H9 (cell line): ENCODE measurements at regions not wholly inside any gene's neighbourhood (a gene's known extent, or its start where the extent isn't known, plus 50 kb on each side); places are given as distances from the start of the nearest gene placed in this dataset.

Experiments used
- DNase-seq: peaks from one replicate; pipeline ENCODE4 v3.0.0-alpha.2; 2017
- H2AFZ ChIP-seq: one replicate; pipeline ENCODE4 v1.6.1; 2013; ENCODE audit warnings: mild to moderate bottlenecking, low read length, control low read depth, moderate library complexity
- H2AK5ac ChIP-seq: 2 replicates; pipeline ENCODE4 v1.6.1; 2013; ENCODE audit warnings: low read length, control low read depth, mixed read lengths; ENCODE audit not compliant: insufficient read length
- H2BK120ac ChIP-seq: one replicate; pipeline ENCODE4 v1.6.1; 2013; ENCODE audit warnings: low read depth, mild to moderate bottlenecking, low read length, control low read depth, inconsistent platforms; ENCODE audit not compliant: poor library complexity, severe bottlenecking
- H2BK12ac ChIP-seq: 2 replicates; pipeline ENCODE4 v1.6.1; 2013; ENCODE audit warnings: low read length, control low read depth, mixed read lengths, low read depth; ENCODE audit not compliant: insufficient read length
- H2BK15ac ChIP-seq: 2 replicates; pipeline ENCODE4 v1.6.1; 2013; ENCODE audit warnings: low read depth, low read length, control low read depth
- H2BK20ac ChIP-seq: one replicate; pipeline ENCODE4 v1.6.1; 2013; ENCODE audit warnings: low read depth, mild to moderate bottlenecking, low read length, control low read depth, inconsistent platforms; ENCODE audit not compliant: poor library complexity, severe bottlenecking
- H2BK5ac ChIP-seq: 2 replicates; pipeline ENCODE4 v1.6.1; 2013; ENCODE audit warnings: low read length, control low read depth, mixed read lengths; ENCODE audit not compliant: insufficient read length
- H3K14ac ChIP-seq: 2 replicates; pipeline ENCODE4 v1.6.1; 2013; ENCODE audit warnings: low read length, control low read depth; ENCODE audit not compliant: insufficient read depth
- H3K18ac ChIP-seq: 2 replicates; pipeline ENCODE4 v1.6.1; 2013; ENCODE audit warnings: low read depth, mild to moderate bottlenecking, mixed read lengths, low read length, control low read depth; ENCODE audit not compliant: insufficient read length
- H3K23ac ChIP-seq: 2 replicates; pipeline ENCODE4 v1.6.1; 2013; ENCODE audit warnings: low read length, control low read depth, mixed read lengths, low read depth; ENCODE audit not compliant: insufficient read length
- H3K23me2 ChIP-seq: 2 replicates; pipeline ENCODE4 v1.6.1; 2013; ENCODE audit warnings: low read depth, mild to moderate bottlenecking, mixed read lengths, low read length, control low read depth; ENCODE audit not compliant: insufficient read length, poor library complexity, severe bottlenecking
- H3K27ac ChIP-seq: 2 replicates; pipeline ENCODE4 v1.5.1; 2013; ENCODE audit warnings: low read length, control low read depth, mixed read lengths, low read depth; ENCODE audit not compliant: insufficient read length
- H3K27me3 ChIP-seq: 2 replicates; pipeline ENCODE4 v1.6.1; 2013; ENCODE audit warnings: low read length, control low read depth, inconsistent platforms; ENCODE audit not compliant: insufficient read depth
- H3K4ac ChIP-seq: 2 replicates; pipeline ENCODE4 v1.6.1; 2013; ENCODE audit warnings: low read depth, mild to moderate bottlenecking, control low read depth, inconsistent platforms, low read length, moderate library complexity
- H3K4me1 ChIP-seq: 2 replicates; pipeline ENCODE4 v1.6.1; 2013; ENCODE audit warnings: low read length, control low read depth, inconsistent platforms; ENCODE audit not compliant: insufficient read depth
- H3K4me2 ChIP-seq: 2 replicates; pipeline ENCODE4 v1.6.1; 2013; ENCODE audit warnings: low read length, control low read depth, mixed read lengths; ENCODE audit not compliant: insufficient read length, insufficient read depth
- H3K56ac ChIP-seq: 2 replicates; pipeline ENCODE4 v1.6.1; 2013; ENCODE audit warnings: low read depth, mild to moderate bottlenecking, mixed read lengths, low read length, control low read depth; ENCODE audit not compliant: insufficient read length
- H3K79me1 ChIP-seq: 2 replicates; pipeline ENCODE4 v1.6.1; 2013; ENCODE audit warnings: low read depth, mild to moderate bottlenecking, moderate library complexity, low read length, control low read depth, inconsistent platforms; ENCODE audit not compliant: insufficient read depth, poor library complexity, severe bottlenecking
- H3K79me2 ChIP-seq: 2 replicates; pipeline ENCODE4 v1.6.1; 2013; ENCODE audit warnings: low read length, control low read depth, inconsistent platforms; ENCODE audit not compliant: insufficient read depth
- H3K9ac ChIP-seq: 2 replicates; pipeline ENCODE4 v1.6.1; 2013; ENCODE audit warnings: low read length, control low read depth, mixed read lengths; ENCODE audit not compliant: insufficient read length; ENCODE audit errors: extremely low read depth
- H3K9me3 ChIP-seq: one replicate; pipeline ENCODE4 v1.6.1; 2013; ENCODE audit warnings: low read depth, low read length, inconsistent platforms; ENCODE audit not compliant: control insufficient read depth
- H3T11ph ChIP-seq: one replicate; pipeline ENCODE4 v1.6.1; 2013; ENCODE audit warnings: mild to moderate bottlenecking, low read length, control low read depth, inconsistent platforms
- H4K20me1 ChIP-seq: one replicate; pipeline ENCODE4 v1.6.1; 2013; ENCODE audit not compliant: control insufficient read depth, insufficient read length, insufficient read depth
- H4K5ac ChIP-seq: 2 replicates; pipeline ENCODE4 v1.6.1; 2013; ENCODE audit warnings: low read depth, mild to moderate bottlenecking, mixed read lengths, low read length, control low read depth; ENCODE audit not compliant: insufficient read length
- H4K8ac ChIP-seq: replicated peaks from 2 replicates; pipeline ENCODE4 v1.6.1; 2013; ENCODE audit warnings: low read length, control low read depth, mixed read lengths, low read depth; ENCODE audit not compliant: insufficient read length
- H4K91ac ChIP-seq: 2 replicates; pipeline ENCODE4 v1.6.1; 2013; ENCODE audit warnings: low read depth, mild to moderate bottlenecking, moderate library complexity, mixed read lengths, low read length, control low read depth; ENCODE audit not compliant: insufficient read length
- H3K27ac Mint-ChIP-seq, 3 experiments: 2 replicates in 2 of 3; 3 replicates in 1 of 3; pipeline ENCODE4 v1.8.0; 2020 to 2021; ENCODE audit warnings: mixed read lengths in 3 of 3, mild to moderate bottlenecking in 1 of 3, moderate library complexity in 1 of 3
- H3K27me3 Mint-ChIP-seq: 2 replicates; pipeline ENCODE4 v1.8.0; 2021; ENCODE audit warnings: low read depth, mild to moderate bottlenecking, moderate library complexity, mixed read lengths
- H3K36me3 Mint-ChIP-seq, 3 experiments: 2 replicates in 2 of 3; 3 replicates in 1 of 3; pipeline ENCODE4 v1.8.0; 2020 to 2021; ENCODE audit warnings: low read depth in 3 of 3, mixed read lengths in 3 of 3; ENCODE audit not compliant: insufficient read depth in 1 of 3
- H3K4me1 Mint-ChIP-seq, 2 experiments: 2 replicates each; pipeline ENCODE4 v1.8.0; 2020; ENCODE audit warnings: mixed read lengths in 2 of 2
- H3K4me3 Mint-ChIP-seq, 2 experiments: 2 replicates in 1 of 2; 3 replicates in 1 of 2; pipeline ENCODE4 v1.8.0; 2020 to 2021; ENCODE audit warnings: mild to moderate bottlenecking in 2 of 2, mixed read lengths in 2 of 2, moderate library complexity in 1 of 2
- H3K9me3 Mint-ChIP-seq, 2 experiments: 2 replicates in 1 of 2; 3 replicates in 1 of 2; pipeline ENCODE4 v1.8.0; 2020; ENCODE audit warnings: mild to moderate bottlenecking in 2 of 2, mixed read lengths in 2 of 2, moderate library complexity in 1 of 2
- WGBS: extraction: QIAGEN DNeasy Blood & Tissue Kit; methylation state at CpG from one replicate; pipeline ENCODE4 v1.1.7; 2013; ENCODE audit warnings: missing lambda C conversion rate, low lambda C conversion rate, mixed read lengths; ENCODE audit not compliant: insufficient read length; ENCODE audit errors: extremely low coverage; 5-methylcytosine and 5-hydroxymethylcytosine counted together
- TF ChIP-seq, protein P1 (sequence below): fragments of 200-600 bp; sonication (generic); conservative IDR thresholded peaks from 3 replicates; pipeline ENCODE4 v1.8.0; 2021; ENCODE audit warnings: antibody characterized with exemption, mild to moderate bottlenecking

- H3K4ac ChIP-seq: no peak overlapping the region
- H3K79me1 ChIP-seq: no peaks in the 10 kb centered on the region
- no peak overlapping the region for H3K23ac ChIP-seq
- no peak overlapping the region for H3K27ac ChIP-seq
- no peak overlapping the region for H2BK120ac ChIP-seq
- peaks cover 2 to 8% (median 4%) of the 10 kb centered on the region in 3 experiments; a peak in 3 of 7 replicates for H3K36me3 Mint-ChIP-seq
- no peaks in the 10 kb centered on the region for H3K79me2 ChIP-seq
- H4K8ac ChIP-seq: no peak overlapping the region
- no peak overlapping the region for H2AFZ ChIP-seq
- no peak overlapping the region for H3K4me3 Mint-ChIP-seq
- H2BK15ac ChIP-seq: no peak overlapping the region
- no peak overlapping the region for H4K5ac ChIP-seq
- H3K4me2 ChIP-seq: no peak overlapping the region
- no peak for DNase-seq
- H3K9me3 Mint-ChIP-seq: peaks cover 9 to 13% of the 10 kb centered on the region in 2 experiments; a peak in 4 of 5 replicates
- no peak overlapping the region for H3K56ac ChIP-seq
- H3K9me3 ChIP-seq: no peaks in the 10 kb centered on the region
- H3K4me1 ChIP-seq: no peaks in the 10 kb centered on the region
- WGBS: no CpG with 5 or more reads among the region's 5 CpGs
- no peaks in the 10 kb centered on the region for H3K27me3 Mint-ChIP-seq
- H2BK20ac ChIP-seq: no peak overlapping the region
- no peak overlapping the region for H3K14ac ChIP-seq
- H3K27ac Mint-ChIP-seq: no peak overlapping the region
- H4K91ac ChIP-seq: no peak overlapping the region
- no peak overlapping the region for H2BK5ac ChIP-seq
- H2AK5ac ChIP-seq: no peak overlapping the region
- TF ChIP-seq, protein P1, sequence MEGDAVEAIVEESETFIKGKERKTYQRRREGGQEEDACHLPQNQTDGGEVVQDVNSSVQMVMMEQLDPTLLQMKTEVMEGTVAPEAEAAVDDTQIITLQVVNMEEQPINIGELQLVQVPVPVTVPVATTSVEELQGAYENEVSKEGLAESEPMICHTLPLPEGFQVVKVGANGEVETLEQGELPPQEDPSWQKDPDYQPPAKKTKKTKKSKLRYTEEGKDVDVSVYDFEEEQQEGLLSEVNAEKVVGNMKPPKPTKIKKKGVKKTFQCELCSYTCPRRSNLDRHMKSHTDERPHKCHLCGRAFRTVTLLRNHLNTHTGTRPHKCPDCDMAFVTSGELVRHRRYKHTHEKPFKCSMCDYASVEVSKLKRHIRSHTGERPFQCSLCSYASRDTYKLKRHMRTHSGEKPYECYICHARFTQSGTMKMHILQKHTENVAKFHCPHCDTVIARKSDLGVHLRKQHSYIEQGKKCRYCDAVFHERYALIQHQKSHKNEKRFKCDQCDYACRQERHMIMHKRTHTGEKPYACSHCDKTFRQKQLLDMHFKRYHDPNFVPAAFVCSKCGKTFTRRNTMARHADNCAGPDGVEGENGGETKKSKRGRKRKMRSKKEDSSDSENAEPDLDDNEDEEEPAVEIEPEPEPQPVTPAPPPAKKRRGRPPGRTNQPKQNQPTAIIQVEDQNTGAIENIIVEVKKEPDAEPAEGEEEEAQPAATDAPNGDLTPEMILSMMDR: no peak
- no peak overlapping the region for H3T11ph ChIP-seq
- no peak overlapping the region for H3K9ac ChIP-seq
- H4K20me1 ChIP-seq: no peaks in the 10 kb centered on the region
- H3K27me3 ChIP-seq: no peaks in the 10 kb centered on the region
- H3K4me1 Mint-ChIP-seq: peaks cover 0 to 3% of the 10 kb centered on the region in 2 experiments; a peak in 1 of 4 replicates
- no peaks in the 10 kb centered on the region for H3K23me2 ChIP-seq
- no peak overlapping the region for H3K18ac ChIP-seq
- no peak overlapping the region for H2BK12ac ChIP-seq
These were observed 404.4 kb downstream of the USP25 start for GRCh38 chr21:16134134-16134533.
